ENCODE measurements at regions not wholly inside any gene's neighbourhood (a gene's known extent, or its start where the extent isn't known, plus 50 kb on each side); places are given as distances from the start of the nearest gene placed in this dataset.

DNA sequence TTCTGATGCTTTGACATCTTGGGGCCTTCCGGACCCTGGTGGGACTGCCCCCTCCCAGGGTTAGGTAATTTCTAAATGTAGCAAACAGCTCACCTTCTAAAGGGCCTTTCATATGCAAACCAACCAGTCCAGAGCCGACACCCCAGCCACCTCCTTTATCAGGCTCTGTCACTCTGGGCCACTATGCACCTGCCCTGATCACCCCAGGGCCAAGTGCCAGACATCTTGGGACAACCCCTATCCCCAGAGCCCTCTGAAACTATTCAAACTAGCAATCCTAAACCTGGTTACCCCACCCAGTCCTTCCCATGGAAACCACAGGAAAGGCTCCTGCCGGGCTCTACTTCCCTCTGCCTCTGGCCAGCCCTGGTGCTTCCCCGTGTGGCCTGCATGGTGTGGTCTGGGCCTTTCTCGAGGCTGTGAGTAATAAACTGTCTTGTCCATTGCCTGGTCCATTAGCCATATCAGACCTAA is 91.2 kb upstream of the TNRC6C start:
- DNase-seq: no peak

GRCh38 chr17:77867976-77868713 is 90.4 kb upstream of the TNRC6C start:
- DNase-seq: no peak

GRCh38 chr17:77869041-77869599 is 89.4 kb upstream of the TNRC6C start:
- DNase-seq: no peak

- DNase-seq: no peak
Measured at GRCh38 chr17:77869665-77870132, 88.8 kb upstream of the TNRC6C start.

DNA sequence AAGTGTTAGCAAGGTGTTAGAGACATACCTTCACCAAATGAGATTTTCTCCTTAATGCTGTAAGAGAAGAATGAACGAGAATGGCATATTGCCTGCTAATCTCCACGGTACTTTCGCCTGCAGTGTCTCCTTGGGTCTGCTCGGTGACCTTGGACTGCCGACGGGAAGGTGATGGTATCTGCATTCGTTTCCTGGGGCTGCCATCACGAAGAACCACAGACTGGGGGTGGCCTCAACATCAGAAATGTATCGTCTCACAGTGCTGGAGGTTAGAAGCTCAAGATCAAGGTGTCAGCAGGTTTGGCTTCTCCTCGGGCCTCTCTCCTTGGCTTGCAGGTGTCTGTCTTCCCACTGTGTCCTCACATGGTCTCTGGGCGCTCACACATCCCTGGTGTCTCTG is 86.3 kb upstream of the TNRC6C start:
- no peak for DNase-seq

DNA sequence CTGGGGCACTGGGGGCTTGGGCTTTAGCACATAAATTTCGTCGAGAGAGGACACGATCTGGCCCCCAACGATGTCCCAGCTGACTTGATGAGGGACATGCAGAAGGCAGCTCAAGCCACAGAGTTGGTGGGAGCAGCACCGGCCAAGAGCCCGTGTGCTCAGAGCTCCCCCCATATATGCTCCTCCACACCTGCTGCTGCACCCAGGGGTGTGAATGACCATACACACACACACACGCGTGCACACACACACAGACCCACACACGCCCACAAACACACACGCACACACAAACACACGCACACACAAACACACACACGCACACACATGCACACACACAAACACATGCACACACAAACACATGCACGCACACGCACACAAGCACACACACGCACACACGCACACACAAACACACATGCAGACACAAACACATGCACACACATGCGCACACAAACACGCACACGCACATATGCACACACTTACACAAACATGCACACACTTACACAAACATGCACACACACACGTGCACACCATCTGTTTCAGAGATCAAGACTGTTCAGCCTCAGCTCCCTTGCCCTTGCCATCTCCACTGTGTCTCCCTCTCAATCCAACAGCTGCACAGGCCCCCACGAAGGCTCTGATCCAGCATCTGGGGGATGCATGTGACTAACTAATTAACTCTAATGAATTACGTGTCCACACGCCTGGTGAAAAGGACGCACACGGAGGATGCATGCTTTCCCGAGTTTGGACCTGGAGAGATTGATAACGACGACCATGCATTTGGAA is 85.6 kb upstream of the TNRC6C start:
- no peak for DNase-seq

DNA sequence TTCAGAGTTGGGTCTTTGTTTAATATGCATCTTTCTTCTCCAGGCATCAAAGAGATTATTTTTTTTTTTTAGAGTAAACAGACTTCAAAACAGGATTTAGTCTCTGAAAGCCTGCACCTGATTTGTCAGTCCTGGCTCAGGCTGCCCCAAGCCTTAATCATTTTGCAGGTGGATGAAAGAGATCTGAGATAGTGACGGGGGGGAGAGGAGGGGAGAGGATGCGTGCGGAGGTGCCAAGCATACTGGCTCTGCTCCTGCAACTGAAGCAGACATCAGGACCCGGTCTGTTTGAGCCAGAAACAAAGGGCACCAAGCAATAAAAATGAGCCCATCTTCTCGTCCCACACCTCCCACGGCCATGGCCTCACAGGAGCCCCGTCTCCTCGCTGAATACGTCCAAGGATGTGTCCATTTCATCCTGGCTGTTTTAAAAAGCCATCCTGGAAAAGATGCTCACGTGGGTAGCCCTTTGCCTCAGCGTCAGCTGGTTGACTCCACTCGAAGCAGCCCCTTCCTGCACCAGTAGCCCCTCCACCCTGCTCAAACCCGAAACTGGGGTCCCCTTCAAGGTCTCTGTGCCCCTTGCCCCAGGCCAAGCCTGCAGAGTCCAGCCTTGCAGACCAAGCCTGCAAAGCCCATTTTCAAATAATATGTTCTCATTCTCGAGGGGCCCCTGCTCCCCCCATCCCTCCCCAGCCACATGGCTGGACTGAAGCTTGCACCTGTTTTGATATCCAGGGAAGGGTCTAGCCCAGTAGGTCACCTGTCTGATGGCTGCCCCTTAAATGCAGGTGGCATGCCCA is 84.8 kb upstream of the TNRC6C start:
- DNase-seq: no peak

DNA sequence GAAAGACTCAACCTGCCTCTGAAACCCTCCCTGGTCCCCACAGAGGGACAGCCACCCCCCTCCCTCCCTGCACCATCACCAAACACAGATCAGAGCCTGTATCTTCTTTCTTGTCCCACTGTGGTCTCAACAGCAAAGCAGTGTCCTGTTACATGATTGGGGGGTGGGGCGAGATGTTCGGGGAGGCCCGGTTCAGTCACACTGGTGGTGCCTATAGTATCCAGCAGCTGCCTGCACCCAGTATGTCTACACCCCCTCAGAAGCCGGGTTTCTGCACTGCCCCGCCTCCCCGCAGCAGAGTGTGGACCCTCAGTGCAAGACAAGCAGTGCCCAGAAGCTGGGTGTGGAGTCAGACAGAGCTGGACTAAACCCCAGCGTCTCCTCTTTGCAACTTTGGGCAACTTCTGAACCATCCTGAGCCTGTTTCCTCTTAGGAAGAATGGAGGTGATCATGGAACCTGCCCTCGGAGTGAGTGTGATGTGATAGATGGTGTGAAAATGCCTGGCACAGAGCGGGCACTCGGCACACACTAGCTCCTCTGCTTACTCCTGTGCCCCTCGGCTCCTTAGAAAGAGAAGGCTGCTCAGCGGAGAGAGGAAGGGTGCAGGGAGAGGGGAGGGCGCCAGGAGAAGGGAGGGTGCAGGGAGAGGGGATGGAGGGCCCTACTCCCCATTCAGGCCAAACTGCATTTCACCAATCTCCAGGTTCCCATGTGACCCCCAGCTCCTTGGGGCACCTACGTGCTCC is 84.0 kb upstream of the TNRC6C start:
- no peak for DNase-seq

- DNase-seq: peak; percentile 67
Measured at GRCh38 chr17:77875051-77875780, 83.3 kb upstream of the TNRC6C start.

- no peak for DNase-seq
Measured at GRCh38 chr17:77875881-77876509, 82.5 kb upstream of the TNRC6C start.

DNA sequence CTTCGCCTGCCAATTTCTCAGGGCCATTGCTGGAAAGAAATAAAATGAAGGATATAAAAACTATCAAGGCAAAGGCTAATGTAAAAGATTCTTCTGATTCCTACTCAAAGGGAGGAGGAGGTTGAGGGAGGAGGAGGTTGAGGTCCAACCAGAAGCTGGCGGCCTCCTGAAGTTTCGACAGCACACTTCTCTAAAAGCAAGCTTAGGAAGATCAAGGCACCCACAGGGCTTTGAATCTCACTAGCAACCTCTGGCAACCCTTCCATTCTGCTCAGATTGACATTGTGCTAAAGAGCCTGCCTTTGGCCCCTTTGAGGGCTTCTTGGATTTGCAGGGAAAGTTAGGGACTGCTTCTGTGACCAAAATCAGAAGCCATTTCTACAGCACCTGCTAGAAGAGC is 81.5 kb upstream of the TNRC6C start:
- DNase-seq: no peak

DNA sequence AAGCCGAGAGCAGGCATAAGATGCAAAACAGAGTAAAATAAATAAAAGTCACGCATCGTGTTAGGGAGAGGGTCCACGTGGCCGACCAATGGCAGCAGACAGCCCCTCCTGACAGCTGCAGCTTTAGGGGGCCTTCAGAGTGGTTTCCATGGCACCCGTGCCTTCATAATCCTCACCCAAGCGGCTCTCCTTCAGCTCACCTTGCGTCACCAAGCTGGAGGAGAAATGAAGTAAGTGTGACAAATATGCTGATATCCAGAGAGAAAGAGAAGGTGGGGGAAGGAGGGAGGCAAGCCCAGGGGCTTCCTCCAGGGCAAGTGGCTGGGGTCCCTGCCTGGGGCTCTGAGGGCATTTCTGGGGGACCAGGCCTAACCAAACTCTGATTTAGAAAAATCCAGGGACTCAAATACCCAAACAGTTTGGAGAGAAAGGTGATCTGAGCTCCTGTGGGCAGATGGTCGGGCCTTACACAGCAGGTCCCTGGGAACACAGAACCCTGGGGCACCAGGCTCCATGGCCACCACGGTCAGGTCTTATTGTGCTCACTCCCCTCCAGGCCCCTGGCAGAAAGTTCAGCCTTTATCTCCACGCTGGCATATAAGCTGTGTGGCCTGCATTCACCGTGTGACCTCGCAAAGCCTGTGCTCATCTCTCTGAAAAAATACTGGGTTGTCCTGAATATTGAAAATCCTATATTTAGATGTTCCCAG is 80.7 kb upstream of the TNRC6C start:
- no peak for DNase-seq

- no peak for DNase-seq
Measured at GRCh38 chr17:77879226-77879895, 79.1 kb upstream of the TNRC6C start.

- no peak for DNase-seq
Measured at GRCh38 chr17:77879896-77880280, 78.6 kb upstream of the TNRC6C start.

DNA sequence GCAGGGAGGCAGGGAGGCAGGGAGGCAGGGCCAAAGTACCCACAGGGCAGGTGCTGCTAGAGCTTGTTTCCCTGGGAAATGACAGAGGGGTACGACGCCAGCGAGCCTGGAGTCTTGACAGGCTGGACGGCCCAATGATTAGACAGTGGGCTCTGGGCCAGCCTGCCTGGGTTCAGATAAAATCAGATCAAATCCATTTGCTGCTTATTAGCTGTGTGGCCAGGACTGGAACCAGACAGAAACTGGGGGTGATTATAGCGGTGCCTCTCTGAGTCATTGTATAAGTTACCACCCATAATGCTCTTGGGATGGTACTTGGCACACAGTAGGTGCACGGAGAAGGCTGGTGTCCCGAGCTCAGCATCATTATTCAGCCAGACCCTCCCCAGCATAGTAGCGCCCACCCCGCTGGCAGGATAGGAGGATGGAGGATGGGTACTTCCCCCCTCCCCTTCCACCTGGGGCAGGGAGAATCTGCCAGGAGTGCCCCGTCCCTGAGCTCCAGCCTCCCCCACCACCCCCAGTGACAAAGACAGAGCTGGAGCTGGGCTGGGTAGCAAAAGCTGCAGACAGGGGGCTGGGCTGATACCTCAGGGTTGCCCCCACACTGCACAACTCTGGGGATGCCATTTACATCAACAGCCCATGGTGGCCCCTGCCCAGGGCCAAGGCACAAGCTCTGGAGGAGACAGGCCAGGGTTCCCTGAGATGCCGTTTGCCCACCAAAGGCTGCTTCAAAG is 77.6 kb upstream of the TNRC6C start:
- no peak for DNase-seq

DNA sequence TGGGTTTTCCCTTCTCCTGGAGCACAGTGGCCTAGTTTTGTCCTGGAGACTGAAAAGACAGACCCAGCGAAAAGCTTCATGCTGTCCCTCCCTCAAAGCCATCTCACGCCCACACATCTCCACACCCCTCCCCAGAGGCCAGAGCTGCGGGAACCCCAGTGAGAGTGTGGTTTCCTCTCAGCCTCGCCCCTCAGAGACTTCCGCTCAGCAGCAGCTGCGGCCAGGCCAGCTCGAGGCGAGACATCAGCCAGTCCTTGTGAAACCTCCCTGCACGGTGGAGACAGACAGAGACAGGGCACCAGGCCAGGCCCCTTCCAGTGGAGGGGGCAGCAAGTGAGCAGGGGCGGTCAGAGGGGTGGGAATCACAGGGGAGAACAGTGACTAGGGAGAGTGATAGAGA is 77.0 kb upstream of the TNRC6C start:
- peak; percentile 86 for DNase-seq

DNA sequence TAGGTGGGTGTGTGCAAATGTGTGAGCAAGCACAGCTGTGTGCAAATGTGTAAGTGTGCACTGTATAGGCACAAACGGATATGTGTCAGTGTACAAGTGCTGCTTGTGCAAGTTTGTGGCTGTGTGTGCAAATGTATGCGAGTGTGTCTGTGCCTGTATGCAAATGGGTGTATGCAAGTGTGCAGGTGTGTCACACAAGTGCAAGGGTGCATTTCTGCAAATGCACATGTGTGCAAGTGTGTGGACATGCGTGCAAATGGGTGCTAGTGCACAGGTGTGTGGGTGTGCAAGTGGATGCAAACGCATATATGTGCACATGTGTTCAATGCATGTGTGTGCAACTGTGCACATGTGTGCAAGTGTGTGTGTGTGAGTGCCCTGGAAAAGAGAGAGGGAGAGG is 76.5 kb upstream of the TNRC6C start:
- DNase-seq: no peak

GRCh38 chr17:77882481-77883212 is 75.9 kb upstream of the TNRC6C start:
- DNase-seq: peak; percentile 54

Measured in right hindlimb (tissue), 1 donor.